Upper lobe of left lung (tissue), 6 donors: ENCODE measurements at regions not wholly inside any gene's neighbourhood (a gene's known extent, or its start where the extent isn't known, plus 50 kb on each side); places are given as distances from the start of the nearest gene placed in this dataset.

Experiments
- ATAC-seq, 2 donors: fragments of 200-7000 bp; cut with Tn5 transposase; one replicate each; pipeline ENCODE4 v1.9.1; 2022; ENCODE audit warnings: mild to moderate bottlenecking in 2 of 2, moderate library complexity in 2 of 2; ENCODE audit not compliant: low FRiP score in 2 of 2
- DNase-seq, 2 donors: peaks; one replicate each; pipeline ENCODE4 v3.0.0-alpha.2; 2019 to 2020
- H3K27ac ChIP-seq, 4 donors: fragments of 200-600 bp; sonication (generic); one replicate each; pipeline ENCODE4 v1.5.1; 2016 to 2019
- H3K27me3 ChIP-seq, 4 donors: fragments of 200-600 bp; sonication (generic); one replicate each; pipeline ENCODE4 v1.5.1; 2017 to 2019
- H3K36me3 ChIP-seq, 4 donors: fragments of 200-600 bp; sonication (generic); one replicate each; pipeline ENCODE4 v1.5.1; 2016 to 2019
- H3K4me1 ChIP-seq, 4 donors: fragments of 200-600 bp; sonication (generic); one replicate each; pipeline ENCODE4 v1.5.1; 2018 to 2019
- H3K4me3 ChIP-seq, 4 donors: fragments of 200-600 bp; sonication (generic); one replicate each; pipeline ENCODE4 v1.5.1; 2017 to 2019; ENCODE audit warnings: mild to moderate bottlenecking in 2 of 4, moderate library complexity in 1 of 4
- H3K9me3 ChIP-seq, 4 donors: fragments of 200-600 bp; sonication (generic); one replicate each; pipeline ENCODE4 v1.5.1; 2018 to 2019
- CTCF ChIP-seq, 6 experiments: fragments of 450-650 bp in 4 of 6; fragments of 200-600 bp in 2 of 6; sonication (generic) in 2 of 6; IDR thresholded peaks; one replicate each; pipeline ENCODE4 v1.5.1; 2016 to 2019; ENCODE audit warnings: antibody characterized with exemption in 6 of 6
- EP300 ChIP-seq, 4 donors: sonication (generic); formaldehyde crosslinking; IDR thresholded peaks; one replicate each; pipeline ENCODE4 v1.5.1; 2017; ENCODE audit warnings: antibody characterized with exemption in 4 of 4, control low read depth in 2 of 4
- POLR2A ChIP-seq, 4 donors: fragments of 450-650 bp; IDR thresholded peaks; one replicate each; pipeline ENCODE4 v1.5.1; 2016 to 2017; ENCODE audit warnings: antibody characterized with exemption in 4 of 4, mild to moderate bottlenecking in 2 of 4
- POLR2AphosphoS5 ChIP-seq, 2 donors: sonication (generic); formaldehyde crosslinking; IDR thresholded peaks; one replicate each; pipeline ENCODE4 v1.5.1; 2017; ENCODE audit warnings: antibody characterized with exemption in 2 of 2
- WGBS, 2 donors: methylation state at CpG; one replicate each; pipeline ENCODE4 v1.1.5; 2017 to 2018; 5-methylcytosine and 5-hydroxymethylcytosine counted together
- donor health status: DM: no; HTN: no; CAD: no; lungs with moderate emphysema.
- donor health status: DM: no; HTN: yes; CAD: no; lungs with severe emphysema.

GRCh38 chr15:47949815-47950214 lies 171.0 kb upstream of the SLC24A5 start:
- WGBS, 2 donors = 86 to 87% methylated on average over 4 of the region's 4 CpGs
- Histone ChIP-seq H3K4me3 (no peak overlapping the region), H3K27me3 (no peaks in the 10 kb centered on the region), H3K9me3 (no peaks in the 10 kb centered on the region), H3K36me3 (no peaks in the 10 kb centered on the region), H3K27ac (no peak overlapping the region), H3K4me1 (no peaks in the 10 kb centered on the region)
- DNase-seq (no peak), ATAC-seq (no peak)
- TF ChIP-seq EP300 (IDR thresholded peaks at IDR 0.05) (no peak), POLR2AphosphoS5 (IDR thresholded peaks at IDR 0.05) (no peak), POLR2A (IDR thresholded peaks at IDR 0.05) (no peak), CTCF (IDR thresholded peaks at IDR 0.05) (no peak)

GRCh38 chr15:47950447-47950846 lies 170.3 kb upstream of the SLC24A5 start:
- H3K4me1 ChIP-seq = no peaks in the 10 kb centered on the region
- no peaks in the 10 kb centered on the region for H3K9me3 ChIP-seq
- H3K36me3 ChIP-seq = no peaks in the 10 kb centered on the region
- TF ChIP-seq CTCF (IDR thresholded peaks at IDR 0.05) (no peak), POLR2AphosphoS5 (IDR thresholded peaks at IDR 0.05) (no peak), POLR2A (IDR thresholded peaks at IDR 0.05) (no peak), EP300 (IDR thresholded peaks at IDR 0.05) (no peak)
- no peak for ATAC-seq
- H3K27ac ChIP-seq = no peak overlapping the region
- H3K4me3 ChIP-seq = no peak overlapping the region
- DNase-seq = no peak
- no peaks in the 10 kb centered on the region for H3K27me3 ChIP-seq
- WGBS, 2 donors = 87 to 97% methylated on average over 2 of the region's 2 CpGs

- WGBS, 2 donors = 89 to 92% methylated on average over 2 of the region's 2 CpGs
- no peaks in the 10 kb centered on the region for H3K9me3 ChIP-seq
- DNase-seq (no peak), ATAC-seq (no peak)
- no peak overlapping the region for H3K27ac ChIP-seq
- no peaks in the 10 kb centered on the region for H3K36me3 ChIP-seq
- no peaks in the 10 kb centered on the region for H3K4me1 ChIP-seq
- H3K27me3 ChIP-seq = no peaks in the 10 kb centered on the region
- TF ChIP-seq EP300 (IDR thresholded peaks at IDR 0.05) (no peak), POLR2AphosphoS5 (IDR thresholded peaks at IDR 0.05) (no peak), CTCF (IDR thresholded peaks at IDR 0.05) (no peak), POLR2A (IDR thresholded peaks at IDR 0.05) (no peak)
- no peak overlapping the region for H3K4me3 ChIP-seq
Measured at GRCh38 chr15:47951781-47952180, 169.0 kb upstream of the SLC24A5 start.

- DNase-seq (no peak), ATAC-seq (no peak)
- Histone ChIP-seq H3K27ac (no peak overlapping the region), H3K9me3 (no peaks in the 10 kb centered on the region), H3K36me3 (no peaks in the 10 kb centered on the region), H3K4me1 (no peaks in the 10 kb centered on the region), H3K27me3 (no peaks in the 10 kb centered on the region), H3K4me3 (no peak overlapping the region)
- TF ChIP-seq CTCF (IDR thresholded peaks at IDR 0.05) (no peak), EP300 (IDR thresholded peaks at IDR 0.05) (no peak), POLR2AphosphoS5 (IDR thresholded peaks at IDR 0.05) (no peak), POLR2A (IDR thresholded peaks at IDR 0.05) (no peak)
- 71 to 74% methylated on average over 3 of the region's 3 CpGs for WGBS, 2 donors
Measured at GRCh38 chr15:47954196-47954595, 166.6 kb upstream of the SLC24A5 start.

- DNase-seq = no peak
- no peaks in the 10 kb centered on the region for H3K27me3 ChIP-seq
- no peak overlapping the region for H3K4me3 ChIP-seq
- H3K36me3 ChIP-seq = no peaks in the 10 kb centered on the region
- no peaks in the 10 kb centered on the region for H3K9me3 ChIP-seq
- no peak for TF ChIP-seq POLR2A (IDR thresholded peaks at IDR 0.05)
- TF ChIP-seq CTCF (IDR thresholded peaks at IDR 0.05) = no peak
- no peak for TF ChIP-seq POLR2AphosphoS5 (IDR thresholded peaks at IDR 0.05)
- TF ChIP-seq EP300 (IDR thresholded peaks at IDR 0.05) = no peak
- H3K27ac ChIP-seq = no peak overlapping the region
- 74 to 79% methylated on average over 4 of the region's 4 CpGs for WGBS, 2 donors
- no peaks in the 10 kb centered on the region for H3K4me1 ChIP-seq
- no peak for ATAC-seq
Measured at GRCh38 chr15:47955021-47955420, 165.8 kb upstream of the SLC24A5 start.
